Nucleus accumbens (tissue), 56 donors: ENCODE measurements at regions not wholly inside any gene's neighbourhood (a gene's known extent, or its start where the extent isn't known, plus 50 kb on each side); places are given as distances from the start of the nearest gene placed in this dataset.

Source experiments
- DNase-seq, 56 donors: peaks; one replicate each; lab custom pipeline; 2025; lab: John Stamatoyannopoulos, UW

DNA sequence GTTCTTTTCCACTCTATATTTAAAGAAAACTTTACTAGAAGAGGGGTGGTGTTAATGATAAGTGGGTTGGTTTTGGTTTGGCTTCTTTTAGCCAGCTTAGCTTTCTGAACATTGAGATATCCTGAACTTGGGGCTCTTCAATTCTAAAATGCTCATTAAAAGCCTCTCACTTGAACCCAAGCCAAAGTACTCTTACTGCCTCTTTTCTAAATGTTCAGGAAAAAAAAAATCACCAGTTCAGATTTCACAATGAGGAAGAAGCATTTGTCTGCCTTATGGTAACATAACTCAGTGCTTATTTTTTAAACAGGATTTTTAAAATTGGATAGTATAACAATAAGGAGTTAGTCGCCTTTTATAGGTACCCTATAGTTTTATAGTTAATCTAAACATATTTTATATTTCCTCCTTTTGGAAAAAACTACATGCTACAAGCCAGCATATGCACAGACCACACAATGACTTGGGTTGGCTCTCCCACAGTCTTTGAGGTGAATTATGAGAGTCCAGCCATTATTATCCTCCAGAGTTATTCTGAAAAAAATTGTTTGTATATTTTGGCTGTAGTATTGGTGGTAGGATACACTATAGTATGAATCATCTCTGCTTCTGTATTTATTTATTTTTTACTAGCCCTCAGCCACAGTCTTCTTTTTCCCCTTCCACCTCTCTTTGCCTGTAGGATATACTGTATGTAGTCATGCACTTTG lies 195.5 kb upstream of the TMPO start:
- no peak for DNase-seq

DNA sequence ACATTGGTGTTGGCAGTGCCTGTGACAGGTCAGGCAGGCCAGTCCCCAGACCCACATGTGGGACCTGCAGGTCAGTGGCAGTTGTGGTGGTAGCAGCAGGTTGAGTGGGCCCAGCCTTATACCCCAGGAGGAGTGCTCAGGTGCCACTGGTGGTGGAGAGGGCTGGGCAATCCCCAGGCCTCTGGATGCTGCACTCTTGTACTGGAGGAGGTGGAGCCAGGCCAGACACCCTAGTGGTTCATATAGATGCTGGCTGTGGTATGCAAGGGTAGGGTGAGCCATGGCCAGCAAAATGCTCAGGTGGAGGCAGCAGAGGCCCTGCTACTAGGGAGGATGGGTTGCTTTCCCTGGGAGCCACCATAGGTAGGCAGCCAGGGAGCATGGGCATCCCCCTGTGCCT lies 190.4 kb upstream of the TMPO start:
- DNase-seq = no peak

DNA sequence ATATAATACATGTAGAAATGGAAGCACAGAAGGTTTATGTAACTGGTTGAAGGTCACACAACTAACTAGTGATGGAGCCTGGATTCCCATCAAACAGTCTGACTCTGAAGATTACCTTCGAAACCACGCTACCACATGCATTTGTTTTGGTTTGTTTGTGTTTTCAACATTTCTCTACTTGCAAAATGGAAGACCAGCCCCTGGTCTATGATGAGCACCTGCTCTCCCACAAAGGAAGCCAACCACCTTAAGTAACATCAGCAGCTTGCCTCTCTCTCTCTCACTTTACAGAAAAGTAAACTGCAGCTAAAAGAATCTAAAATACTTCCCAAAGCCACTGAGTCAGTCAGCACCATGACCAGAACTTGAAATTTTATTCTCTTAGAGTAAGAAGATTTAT lies 186.9 kb upstream of the TMPO start:
- no peak for DNase-seq

DNA sequence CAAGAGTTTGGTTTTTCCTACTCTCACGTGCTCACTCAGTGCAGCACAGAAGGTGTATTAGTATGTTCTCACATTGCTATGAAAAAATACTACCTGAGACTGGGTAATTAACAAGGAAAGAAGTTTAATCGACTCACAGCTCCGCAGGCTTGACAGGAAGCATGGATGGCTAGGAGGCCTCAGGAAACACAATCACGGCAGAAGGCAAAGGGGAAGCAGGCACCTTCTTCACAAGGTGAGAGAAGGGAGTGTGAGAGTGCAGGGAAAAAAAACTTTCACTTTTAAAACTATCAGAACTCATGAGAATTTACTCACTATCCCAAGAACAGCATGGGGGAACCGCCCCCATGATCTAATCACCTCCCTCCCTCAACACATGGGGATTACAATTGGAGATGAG lies 185.8 kb upstream of the TMPO start:
- no peak for DNase-seq

DNA sequence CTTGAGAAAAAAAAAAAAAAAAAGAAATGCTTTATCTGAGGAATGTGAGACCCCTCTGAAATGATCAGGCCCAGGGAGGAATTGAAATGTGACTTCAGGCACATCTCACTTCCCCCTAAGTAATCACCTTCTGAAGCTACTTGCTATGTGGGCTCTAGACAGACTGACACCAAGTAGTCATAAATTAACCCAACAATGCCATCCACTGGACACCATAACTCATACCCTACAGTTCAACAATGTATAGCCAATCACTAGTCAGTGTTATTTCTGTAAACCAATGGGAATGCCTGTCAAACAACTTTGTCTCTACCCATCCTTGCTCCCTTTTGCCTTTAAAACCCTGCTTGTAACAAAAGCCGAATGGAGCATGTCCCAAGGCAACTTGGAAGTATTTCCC lies 182.7 kb upstream of the TMPO start:
- DNase-seq = no peak

DNA sequence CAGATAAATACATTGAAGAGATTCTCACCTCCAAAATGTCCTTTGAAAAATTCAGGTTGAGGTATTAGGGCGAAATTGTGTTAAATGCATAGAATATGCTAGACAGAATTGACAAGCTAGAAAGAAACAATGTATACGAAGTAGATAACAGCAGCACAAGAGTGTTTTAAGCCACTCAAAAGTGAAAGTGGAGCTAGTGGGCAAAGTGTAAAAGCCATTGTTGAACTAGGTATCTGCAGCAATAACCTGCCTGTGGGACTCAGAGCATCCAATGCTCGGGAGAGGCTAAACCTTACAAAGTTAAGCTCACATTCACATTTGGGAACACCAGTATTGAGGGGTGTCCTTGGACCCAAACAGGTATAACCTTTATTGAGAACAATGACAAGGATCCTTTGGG lies 180.6 kb upstream of the TMPO start:
- DNase-seq = no peak

DNA sequence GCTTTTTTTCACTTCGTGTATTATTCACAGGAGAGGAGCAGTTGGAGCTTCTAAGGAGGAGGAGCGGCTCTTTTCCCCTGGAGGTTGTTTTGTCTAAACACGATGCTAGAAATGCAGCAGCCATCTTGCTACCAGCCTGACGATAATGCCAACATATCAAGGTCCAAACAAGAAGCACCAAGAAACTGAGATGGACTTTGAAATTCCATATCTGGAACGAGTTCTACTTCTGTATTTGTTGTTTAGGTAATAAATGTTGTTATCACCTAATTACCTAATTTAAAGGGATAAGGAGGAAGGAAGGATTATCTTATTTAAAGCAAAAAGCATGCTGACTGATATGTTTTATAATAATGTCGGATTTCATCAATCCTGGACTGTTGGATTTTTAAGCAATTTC lies 174.4 kb upstream of the TMPO start:
- no peak for DNase-seq

DNA sequence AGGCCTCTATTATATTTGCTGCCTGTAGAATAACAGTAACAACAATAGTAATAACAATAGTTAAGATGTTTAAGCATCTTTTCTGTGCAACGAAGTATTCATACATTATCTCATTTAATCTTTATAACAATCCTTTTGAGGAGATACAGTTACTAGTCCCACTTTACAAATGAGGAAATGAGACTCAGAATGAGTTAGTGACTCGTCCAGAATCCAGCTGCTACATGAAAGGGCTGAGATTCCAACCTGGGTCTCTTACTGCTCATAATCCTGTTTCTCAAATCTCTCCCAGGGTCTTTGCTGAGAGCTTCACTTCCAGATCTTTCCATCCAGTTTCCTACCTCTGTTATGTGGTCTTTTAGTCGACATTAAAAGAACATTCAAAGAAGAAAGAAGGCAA lies 173.7 kb upstream of the TMPO start:
- DNase-seq = no peak

DNA sequence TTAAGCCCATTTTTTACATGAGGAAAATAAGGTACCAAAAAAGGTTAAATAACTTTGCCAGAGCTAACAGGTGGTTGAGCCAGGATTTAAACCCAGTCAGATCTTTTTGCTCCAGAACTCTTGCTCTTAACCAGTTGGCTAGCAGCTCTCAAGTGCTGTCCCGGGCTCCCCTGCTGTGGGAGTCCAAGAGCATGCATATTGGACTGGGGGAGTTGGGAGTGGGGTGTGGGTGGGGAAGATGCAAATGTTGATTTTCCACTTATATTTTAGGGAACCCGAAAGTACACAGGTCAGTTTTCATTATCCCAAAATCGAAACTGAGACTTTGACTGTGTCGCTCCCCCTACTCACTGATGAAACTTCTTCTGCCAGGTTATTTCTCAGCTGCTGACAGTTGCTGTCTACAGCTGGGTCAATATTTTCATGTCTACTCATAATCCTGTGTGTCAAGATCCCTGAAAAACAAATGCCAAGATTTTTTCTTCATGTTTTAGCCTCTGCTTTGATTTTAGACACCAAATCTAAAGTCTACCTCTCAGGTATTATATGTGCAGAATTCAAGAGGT lies 172.3 kb upstream of the TMPO start:
- no peak for DNase-seq

DNA sequence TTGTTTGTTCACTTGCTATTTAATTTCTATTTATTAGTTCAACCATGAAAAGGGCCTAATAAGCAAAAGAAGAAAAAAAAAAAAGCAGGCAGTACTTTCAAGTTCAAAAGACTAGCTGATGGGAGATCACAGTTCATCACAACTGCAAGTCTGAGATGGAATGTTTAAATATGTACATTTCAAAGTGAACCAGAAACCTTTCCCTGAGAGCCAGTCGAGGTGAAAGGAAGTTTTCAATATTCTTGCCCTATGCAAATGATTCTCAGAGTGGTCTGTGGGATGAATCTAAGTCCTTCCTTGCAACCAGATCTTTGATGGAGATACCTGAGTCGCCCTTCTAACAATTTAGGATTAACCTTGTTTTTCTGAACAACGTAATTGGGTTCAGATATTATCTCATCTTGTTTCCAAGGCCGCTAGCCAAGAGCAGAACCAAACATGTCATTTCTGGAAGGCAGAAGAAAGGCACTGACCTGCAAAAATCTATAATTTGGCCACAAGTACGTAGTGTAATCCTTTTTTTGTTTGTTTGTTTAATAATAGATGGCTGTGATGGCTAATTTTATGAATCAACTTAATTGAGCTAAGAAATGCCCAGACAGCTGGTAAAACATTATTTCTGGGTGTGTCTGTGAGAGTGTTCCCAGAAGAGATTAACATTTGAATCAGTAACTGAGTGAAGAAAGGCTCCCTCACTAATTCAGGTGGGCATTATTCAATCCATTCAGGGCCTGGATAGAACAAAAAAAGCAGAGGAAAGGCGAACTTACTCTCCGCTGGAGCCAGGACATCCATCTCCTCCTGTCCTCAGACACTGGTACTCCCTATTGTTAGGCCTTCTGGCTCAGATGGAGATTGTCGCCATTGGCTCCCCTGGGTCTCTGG lies 171.1 kb upstream of the TMPO start:
- DNase-seq = no peak

DNA sequence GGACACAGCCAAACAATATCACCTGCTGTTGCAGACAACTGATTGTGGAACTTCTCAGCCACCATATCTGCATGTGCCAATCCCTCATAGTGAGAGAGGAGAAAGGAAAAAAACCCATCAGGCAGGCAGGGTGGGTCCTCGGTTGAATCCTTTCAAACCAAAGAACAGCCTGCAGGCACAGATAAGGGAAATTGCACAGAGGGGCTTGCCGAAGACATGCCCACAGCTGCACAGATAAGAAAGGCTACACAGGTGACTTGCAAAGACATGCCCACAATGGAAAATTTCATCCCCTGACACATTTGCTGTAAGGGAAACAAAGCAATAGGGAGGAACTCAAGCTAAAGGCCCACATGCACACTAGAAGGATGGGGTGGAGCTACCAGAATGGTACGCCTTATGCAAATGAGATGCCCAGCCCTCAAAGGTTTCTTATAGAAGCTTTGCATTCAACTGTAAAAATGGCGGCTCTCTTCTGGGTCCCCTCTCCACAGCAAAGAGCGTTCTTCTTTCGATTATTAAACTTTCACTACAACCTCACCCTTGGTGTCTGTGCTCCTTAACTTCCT lies 170.0 kb upstream of the TMPO start:
- DNase-seq = no peak

DNA sequence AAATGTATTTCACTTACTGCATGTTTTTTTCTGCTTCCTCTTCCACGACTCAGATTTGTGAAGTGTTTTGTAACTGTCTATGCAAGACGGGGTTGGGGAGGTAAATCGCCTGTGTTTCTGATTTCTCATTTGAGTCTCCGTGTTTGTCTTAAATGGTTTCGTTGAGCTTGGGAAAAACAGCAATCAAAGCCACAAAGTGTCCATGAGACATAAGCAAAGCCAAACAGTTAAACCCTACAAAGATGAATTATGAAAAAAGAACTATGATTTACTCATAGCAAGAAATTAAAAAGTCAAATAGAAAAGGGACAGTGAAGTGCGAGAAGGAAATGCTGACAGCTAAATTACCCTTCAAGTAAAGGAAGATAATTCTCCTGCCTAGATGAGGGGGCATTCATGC lies 164.3 kb upstream of the TMPO start:
- DNase-seq = no peak

DNA sequence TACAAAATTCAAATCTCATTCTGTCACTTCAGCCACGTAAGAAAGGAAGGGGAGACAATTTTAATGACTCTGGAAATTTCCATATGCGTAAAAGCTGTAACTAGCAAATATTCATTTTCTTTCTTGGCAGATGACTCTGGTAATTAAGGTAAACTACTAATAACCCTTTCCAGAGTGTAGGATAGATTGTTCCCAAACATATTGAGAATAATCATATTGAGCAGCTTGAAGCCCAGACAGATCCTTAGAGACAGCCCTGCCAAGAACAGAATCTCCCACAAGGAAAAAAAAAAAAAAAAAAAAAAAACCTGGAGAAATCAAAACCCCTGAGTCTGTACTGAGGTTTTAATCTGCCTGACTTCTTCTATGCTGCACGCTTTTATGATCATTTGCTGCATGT lies 163.6 kb upstream of the TMPO start:
- DNase-seq = no peak

DNA sequence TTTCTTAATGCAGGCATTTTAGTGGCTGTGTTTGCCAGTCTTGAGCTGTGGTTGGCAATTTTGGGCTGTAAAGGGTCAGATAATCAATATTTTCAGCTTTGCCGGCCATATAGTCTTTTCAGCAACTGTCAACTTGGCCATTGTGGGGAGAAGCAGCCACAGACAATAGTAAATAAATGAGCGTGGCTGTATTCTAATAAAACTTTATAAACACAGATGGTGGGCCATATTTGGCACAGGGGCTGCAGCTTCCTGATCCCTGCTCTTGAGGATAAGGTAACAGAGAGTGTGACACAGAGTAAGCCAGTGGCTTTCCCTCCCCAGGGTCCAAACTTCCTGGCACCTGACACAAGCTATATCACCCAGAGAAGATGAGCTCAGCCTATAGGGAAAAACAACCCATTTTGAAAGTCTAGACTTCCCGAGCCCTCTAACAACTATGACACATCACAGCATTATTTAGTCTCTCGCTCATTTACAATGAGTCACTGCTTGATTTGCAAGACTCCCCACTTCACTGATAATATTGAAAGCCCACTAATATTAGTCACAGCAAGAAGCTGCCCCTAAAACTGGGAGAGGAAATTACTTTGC lies 163.1 kb upstream of the TMPO start:
- DNase-seq = no peak

DNA sequence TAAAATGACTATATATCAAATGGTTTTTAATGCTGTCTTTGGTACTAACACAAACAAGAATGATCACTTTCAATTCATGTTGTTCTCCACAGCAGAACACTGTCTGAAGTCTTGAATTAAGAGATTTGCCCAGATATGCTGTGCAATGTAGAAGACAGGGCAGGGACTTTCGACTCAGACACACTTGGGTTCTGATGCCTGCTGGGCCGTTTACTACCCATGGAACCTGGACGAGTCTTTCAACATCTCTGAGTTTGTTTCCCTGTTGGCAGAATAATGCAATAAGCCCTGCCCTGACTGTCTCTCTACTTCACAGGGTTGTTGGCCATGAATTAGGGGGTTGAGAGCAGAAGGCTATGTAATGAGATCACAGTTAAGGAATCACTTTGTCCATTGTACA lies 162.6 kb upstream of the TMPO start:
- DNase-seq = no peak

DNA sequence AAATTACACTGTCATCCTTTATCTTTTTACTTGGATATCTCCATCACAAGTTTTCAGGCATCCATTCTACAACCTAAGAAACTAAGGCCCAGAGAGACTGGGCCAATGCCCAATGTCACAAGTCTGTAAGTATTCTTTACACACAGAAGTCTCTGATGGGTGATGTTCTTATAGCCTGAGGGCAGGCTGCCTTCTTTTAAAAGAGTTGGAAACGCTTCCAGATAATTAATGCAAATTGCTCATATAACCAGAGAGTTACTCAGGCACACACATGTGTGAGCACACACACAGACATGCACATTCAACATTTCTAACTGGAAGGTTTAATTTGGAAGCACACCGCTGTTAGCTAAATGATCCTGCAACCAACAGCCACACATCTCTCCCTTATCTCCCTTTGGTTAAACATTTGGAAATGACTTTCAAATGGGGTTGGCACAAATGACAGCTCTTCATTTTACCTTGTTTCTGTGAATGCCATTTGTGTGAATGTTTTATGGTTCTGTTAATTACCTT lies 160.8 kb upstream of the TMPO start:
- no peak for DNase-seq

DNA sequence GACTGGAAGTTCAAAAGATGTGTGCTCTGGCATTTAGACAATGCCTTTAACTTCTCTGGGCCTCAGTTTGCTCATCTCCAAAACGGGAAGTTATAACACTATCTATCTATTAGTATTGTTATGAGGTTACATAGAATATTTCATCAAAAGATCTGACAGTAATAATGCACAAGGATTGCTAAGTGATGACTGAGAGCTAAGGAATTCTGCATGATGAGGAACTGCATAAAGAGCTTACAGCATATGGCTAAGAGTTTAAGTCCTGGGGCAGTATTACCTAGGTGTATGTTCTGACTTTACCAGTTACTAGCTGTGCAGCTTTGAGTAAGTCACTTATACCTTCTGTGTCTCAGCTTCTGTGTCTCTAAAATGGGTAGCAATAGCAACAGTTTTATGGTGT lies 160.1 kb upstream of the TMPO start:
- DNase-seq = no peak

DNA sequence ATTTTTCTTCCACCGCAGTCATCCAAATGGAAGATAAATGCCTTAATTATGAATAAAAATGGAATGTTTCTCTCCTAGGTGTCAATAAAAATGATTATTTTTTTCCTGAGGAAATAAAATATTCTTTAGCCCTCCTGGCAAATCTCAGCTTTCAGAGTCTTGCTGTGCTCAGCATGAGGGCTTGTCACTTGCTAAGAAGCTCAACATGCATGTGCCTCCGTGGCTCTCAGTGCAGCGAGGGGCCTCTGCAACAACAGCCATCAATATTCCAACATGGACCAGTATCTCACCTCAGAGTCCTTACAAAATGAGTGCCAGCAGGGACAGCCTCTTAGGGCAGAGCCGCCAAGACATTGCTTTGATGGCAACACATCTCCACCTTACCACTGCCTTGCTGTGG lies 159.5 kb upstream of the TMPO start:
- no peak for DNase-seq

DNA sequence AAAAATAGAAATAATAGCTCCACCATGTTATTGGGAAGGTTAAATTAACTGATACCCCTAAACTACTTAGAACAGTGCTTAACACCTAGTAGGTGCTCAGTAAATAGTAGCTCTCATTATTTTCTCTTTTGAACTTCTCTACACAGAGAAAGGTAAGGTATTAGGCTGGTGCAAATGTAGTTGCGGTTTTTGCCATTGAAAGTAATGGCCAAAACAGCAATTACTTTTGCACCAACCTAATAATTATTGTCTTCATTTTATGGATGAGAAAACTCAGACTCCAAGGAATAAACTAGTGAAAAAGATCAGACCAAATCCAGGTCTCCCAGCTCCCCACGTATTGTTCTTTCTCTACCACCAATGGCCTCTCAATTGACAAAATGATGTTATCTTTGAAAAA lies 157.2 kb upstream of the TMPO start:
- DNase-seq = no peak

DNA sequence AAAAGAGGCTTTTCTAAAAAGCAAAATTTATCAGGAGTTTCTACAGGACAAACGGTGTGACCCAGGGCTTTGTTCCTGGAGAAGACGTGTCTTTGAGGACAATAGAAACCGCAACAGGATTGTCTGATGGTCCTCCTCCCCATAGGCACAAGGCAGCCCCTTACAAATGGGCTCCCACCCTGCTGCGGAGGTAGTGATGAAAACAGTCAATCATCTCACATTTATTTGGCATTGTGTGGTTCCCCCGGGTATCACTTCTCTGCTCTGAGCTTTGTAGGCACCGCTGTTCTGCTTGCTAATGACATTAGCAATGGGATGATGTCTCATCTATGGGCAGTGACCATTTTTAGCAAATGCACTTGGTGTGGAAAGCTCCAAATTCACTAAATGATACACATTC lies 155.5 kb upstream of the TMPO start:
- DNase-seq = no peak

DNA sequence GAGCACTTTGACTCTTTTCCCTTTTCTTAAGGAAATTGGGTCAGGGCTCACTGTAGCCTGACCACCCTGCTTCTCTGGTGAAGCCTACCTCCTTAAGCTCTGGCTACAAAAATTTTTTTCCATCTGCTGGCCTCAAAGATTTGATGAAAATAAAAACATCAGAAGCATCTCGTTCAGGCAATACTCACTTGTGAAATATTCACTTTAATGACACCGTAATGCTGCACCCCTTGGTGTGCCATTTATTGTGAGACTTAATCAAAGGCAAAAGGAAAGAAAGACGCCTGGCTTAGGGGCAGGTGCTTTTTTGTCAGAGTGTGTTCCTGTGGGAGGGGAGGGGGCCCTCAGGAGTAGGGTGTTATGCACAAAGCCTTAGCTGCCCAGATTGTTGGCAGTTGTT lies 155.0 kb upstream of the TMPO start:
- no peak for DNase-seq
